Lung (tissue), 9 donors: ENCODE measurements at regions not wholly inside any gene's neighbourhood (a gene's known extent, or its start where the extent isn't known, plus 50 kb on each side); places are given as distances from the start of the nearest gene placed in this dataset.
"Not testable (repeated sequence)": the region's sequence is repeated elsewhere in the genome, so short reads cannot be mapped to it uniquely, and the experiment has no call there.

Experiments
- ATAC-seq: fragments of 200-7000 bp; cut with Tn5 transposase; one replicate; pipeline ENCODE4 v1.9.1; 2020; ENCODE audit warnings: moderate number of reproducible peaks; ENCODE audit not compliant: insufficient read depth, low FRiP score
- DNase-seq, 3 donors: peaks; one replicate each; pipeline ENCODE4 v3.0.0-alpha.2; 2013 to 2017
- H3K27ac ChIP-seq, 2 donors: one replicate each; pipeline ENCODE4 v1.5.1; 2013; ENCODE audit warnings: mild to moderate bottlenecking in 2 of 2, moderate library complexity in 2 of 2, control low read depth in 1 of 2, inconsistent platforms in 1 of 2, low read depth in 1 of 2, low read length in 1 of 2
- H3K27me3 ChIP-seq, 3 donors: one replicate each; pipeline ENCODE4 v1.5.1; 2013; ENCODE audit warnings: low read length in 2 of 3; ENCODE audit not compliant: control insufficient read depth in 3 of 3, insufficient read depth in 3 of 3
- H3K36me3 ChIP-seq, 4 donors: one replicate each; pipeline ENCODE4 v1.5.1; 2013; ENCODE audit warnings: low read length in 4 of 4, mild to moderate bottlenecking in 1 of 4, moderate library complexity in 1 of 4; ENCODE audit not compliant: control insufficient read depth in 4 of 4, insufficient read depth in 4 of 4
- H3K4me1 ChIP-seq, 5 donors: one replicate each; pipeline ENCODE4 v1.5.1; 2013; ENCODE audit warnings: low read length in 5 of 5, mild to moderate bottlenecking in 2 of 5, moderate library complexity in 1 of 5; ENCODE audit not compliant: control insufficient read depth in 5 of 5, insufficient read depth in 5 of 5
- H3K4me3 ChIP-seq: one replicate; pipeline ENCODE4 v1.5.1; 2013; ENCODE audit warnings: mild to moderate bottlenecking, control low read depth, moderate library complexity
- H3K9ac ChIP-seq, 2 donors: one replicate each; pipeline ENCODE4 v1.5.1; 2013; ENCODE audit warnings: low read length in 2 of 2, control low read depth in 1 of 2; ENCODE audit not compliant: insufficient read depth in 1 of 2
- H3K9me3 ChIP-seq, 4 donors: one replicate each; pipeline ENCODE4 v1.5.1; 2013; ENCODE audit warnings: low read length in 3 of 4, mild to moderate bottlenecking in 1 of 4, moderate library complexity in 1 of 4; ENCODE audit not compliant: control insufficient read depth in 4 of 4, insufficient read depth in 3 of 4
- WGBS, 2 donors: extraction: QIAGEN DNeasy Blood & Tissue Kit; methylation state at CpG; one replicate each; pipeline ENCODE4 v1.1.7; 2013; 5-methylcytosine and 5-hydroxymethylcytosine counted together
- donor health status: Bipolar disorder and iron deficiency.
- donor health status: healthy.
- donor health status: DM: yes; HTN: yes; CAD: no.

- H3K36me3 ChIP-seq, H3K4me3 ChIP-seq, H3K9me3 ChIP-seq, H3K9ac ChIP-seq, ATAC-seq, H3K27ac ChIP-seq, H3K27me3 ChIP-seq, DNase-seq: not testable (repeated sequence)
- 88 to 91% methylated on average over 3 of the region's 3 CpGs for WGBS, 2 donors
- H3K4me1 ChIP-seq = peaks cover 0 to 13% (median 0%) of the 10 kb centered on the region in 5 donors
Measured at GRCh38 chr4:4028752-4029151, 198.0 kb downstream of the OTOP1 start.

GRCh38 chr4:4030509-4030908 lies 196.2 kb downstream of the OTOP1 start:
- H3K9ac ChIP-seq, ATAC-seq, DNase-seq, H3K4me3 ChIP-seq, H3K27me3 ChIP-seq, H3K9me3 ChIP-seq, H3K27ac ChIP-seq, H3K36me3 ChIP-seq: not testable (repeated sequence)
- H3K4me1 ChIP-seq = peaks cover 0 to 13% (median 0%) of the 10 kb centered on the region in 5 donors
- 39 to 62% methylated on average over 9 of the region's 9 CpGs for WGBS, 2 donors

DNA sequence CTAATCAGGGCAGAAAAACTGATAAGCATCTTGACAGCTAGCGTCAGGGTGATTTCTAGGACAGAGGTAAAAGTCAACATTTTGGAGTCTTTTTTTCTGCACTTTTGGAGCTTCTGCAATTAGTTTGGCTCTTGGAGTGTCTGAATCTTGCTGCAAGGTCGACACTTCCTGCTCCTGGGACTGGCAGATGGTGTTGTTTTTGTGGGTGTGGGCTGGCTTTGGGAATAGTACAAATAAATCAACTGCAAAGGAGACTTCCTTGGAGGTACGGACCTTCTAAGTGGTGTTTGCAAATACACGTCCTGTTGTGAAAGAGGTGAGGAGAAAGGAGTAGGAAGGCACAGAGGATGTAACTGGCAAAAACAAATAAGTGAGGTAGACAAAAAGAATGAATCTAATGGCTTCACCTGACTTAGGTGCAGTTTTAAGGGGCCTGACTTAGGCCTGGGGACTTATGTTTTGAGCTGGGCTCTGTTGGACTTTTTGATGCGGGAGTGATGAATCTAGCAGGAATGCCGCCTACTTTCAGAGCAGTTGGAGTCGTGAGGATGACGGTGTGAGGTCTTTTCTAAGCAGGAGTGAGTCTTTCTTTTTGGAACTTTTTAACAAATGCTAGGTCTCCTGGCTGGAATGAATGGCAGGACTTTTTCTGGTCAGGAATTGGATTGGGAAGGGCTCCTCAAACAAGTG lies 195.1 kb downstream of the OTOP1 start:
- peaks cover 0 to 13% (median 0%) of the 10 kb centered on the region in 5 donors for H3K4me1 ChIP-seq
- WGBS, 2 donors = 57 to 58% methylated on average over 8 of the region's 8 CpGs
- not testable (repeated sequence) for DNase-seq, H3K36me3 ChIP-seq, H3K9ac ChIP-seq, H3K4me3 ChIP-seq, ATAC-seq, H3K27me3 ChIP-seq, H3K9me3 ChIP-seq, H3K27ac ChIP-seq

GRCh38 chr4:4032364-4032763 lies 194.4 kb downstream of the OTOP1 start:
- peaks cover 0 to 13% (median 0%) of the 10 kb centered on the region in 5 donors for H3K4me1 ChIP-seq
- H3K36me3 ChIP-seq, H3K4me3 ChIP-seq, H3K27me3 ChIP-seq, DNase-seq, H3K9me3 ChIP-seq, H3K27ac ChIP-seq, H3K9ac ChIP-seq, ATAC-seq: not testable (repeated sequence)
- 69 to 81% methylated on average over 9 of the region's 9 CpGs for WGBS, 2 donors

DNA sequence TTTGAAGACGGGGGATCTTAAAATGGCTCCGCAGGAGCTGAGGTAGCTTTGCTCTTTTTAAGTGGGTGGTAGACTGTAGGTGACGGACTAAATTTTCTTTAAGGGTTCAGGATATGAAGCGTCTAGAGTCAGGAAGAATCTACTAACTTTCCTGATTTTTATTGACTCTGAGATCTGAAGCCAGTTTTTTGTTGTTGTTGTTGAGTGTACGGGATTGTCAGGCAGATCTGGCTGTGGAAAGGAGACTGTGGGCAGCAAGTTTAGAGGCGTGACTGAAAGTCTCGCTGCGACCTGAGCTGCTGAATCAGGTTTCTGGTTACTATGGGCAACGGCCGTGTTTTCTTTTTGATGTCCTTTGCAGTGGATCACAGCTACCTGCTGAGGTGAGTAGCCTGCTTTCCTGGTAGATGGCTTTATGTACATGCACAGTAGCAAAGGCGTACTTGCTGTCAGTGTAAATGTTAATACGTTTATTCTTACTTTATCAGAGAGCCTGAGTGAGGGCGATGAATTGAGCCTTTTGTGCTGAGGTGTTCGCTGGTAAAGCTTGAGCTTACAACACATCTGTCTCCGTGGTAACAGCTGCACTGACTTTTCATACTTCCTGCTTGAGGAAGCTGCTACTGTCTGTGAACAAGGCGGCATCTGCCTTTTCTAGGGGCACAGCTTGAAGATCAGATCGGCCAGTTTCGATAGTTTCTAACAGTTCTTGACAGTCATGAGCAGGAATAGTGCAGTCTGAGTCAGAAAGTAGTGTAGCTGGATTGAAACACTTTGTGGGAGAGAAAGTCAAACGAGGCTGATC lies 193.7 kb downstream of the OTOP1 start:
- DNase-seq = peak in 2 of 3 donors; percentile 47 to 48
- H3K9ac ChIP-seq, ATAC-seq, H3K27ac ChIP-seq, H3K4me3 ChIP-seq, H3K27me3 ChIP-seq, H3K9me3 ChIP-seq, H3K36me3 ChIP-seq: not testable (repeated sequence)
- H3K4me1 ChIP-seq = peaks cover 0 to 13% (median 0%) of the 10 kb centered on the region in 5 donors
- 40 to 46% methylated on average over 19 of the region's 19 CpGs for WGBS, 2 donors

DNA sequence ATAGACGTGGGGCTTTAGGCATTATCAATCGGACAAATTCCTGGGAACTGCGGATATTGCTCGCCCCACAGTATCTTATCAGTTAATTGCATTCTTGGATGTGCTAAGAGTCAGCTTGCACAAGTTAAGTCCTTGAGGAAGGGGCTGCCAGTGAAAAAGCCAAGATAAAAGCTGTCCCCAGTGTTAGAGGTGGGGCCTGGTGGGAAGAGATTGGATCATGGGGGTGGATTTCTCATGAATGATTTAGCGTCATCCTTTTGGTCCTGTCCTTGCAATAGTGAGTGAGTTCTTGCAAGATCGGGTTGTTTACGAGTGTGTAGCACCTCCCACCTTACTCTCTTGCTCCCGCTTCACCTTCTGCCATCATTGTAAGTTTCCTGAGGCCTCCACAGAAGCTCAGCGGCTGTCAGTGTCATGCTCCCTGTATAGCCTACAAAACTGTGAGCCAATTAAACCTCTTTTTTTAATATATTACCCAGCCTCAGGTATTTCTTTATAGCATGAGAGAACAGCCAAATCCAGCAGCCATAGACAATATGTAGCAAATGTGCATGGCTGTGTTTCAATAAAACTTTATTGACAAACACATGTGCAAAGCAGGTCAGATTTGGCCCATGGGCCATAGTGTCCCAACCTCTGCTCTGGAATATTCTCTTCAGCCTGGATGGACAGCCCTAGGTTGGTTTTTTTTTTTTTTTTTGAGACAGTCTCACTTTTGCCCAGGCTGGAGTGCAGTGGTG lies 189.2 kb downstream of the OTOP1 start:
- H3K4me1 ChIP-seq, H3K9me3 ChIP-seq, H3K27me3 ChIP-seq, ATAC-seq, H3K9ac ChIP-seq, H3K4me3 ChIP-seq, H3K27ac ChIP-seq, H3K36me3 ChIP-seq, DNase-seq: not testable (repeated sequence)
- WGBS, 2 donors = 61 to 68% methylated on average over 9 of the region's 9 CpGs

- whole genome bisulfite sequencing, 2 donors = 51 to 56% methylated on average over 3 of the region's 3 CpGs
- not testable (repeated sequence) for ATAC-seq, H3K27ac ChIP-seq, H3K4me1 ChIP-seq, H3K9ac ChIP-seq, H3K36me3 ChIP-seq, H3K9me3 ChIP-seq, DNase-seq, H3K4me3 ChIP-seq, H3K27me3 ChIP-seq
Measured at GRCh38 chr4:4045823-4046222, 180.9 kb downstream of the OTOP1 start.

DNA sequence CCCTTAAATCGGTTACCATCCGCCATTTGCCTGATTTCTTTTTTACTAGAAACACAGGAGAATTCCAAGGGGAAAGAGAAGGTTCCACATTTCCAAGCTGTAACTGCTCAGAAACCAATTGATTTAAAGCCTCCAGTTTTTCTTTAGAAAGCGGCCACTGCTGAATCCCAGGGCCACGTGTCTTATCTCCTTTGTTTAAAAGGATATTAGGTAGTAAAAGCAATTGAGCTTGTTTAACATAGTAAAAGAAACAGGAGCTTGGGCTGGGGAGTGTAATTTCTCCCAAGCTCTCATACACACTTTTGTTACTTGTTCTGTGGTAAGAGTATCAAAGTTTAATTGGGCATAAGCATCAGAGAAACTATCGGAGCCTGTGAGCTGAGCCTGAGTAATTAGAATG lies 180.0 kb downstream of the OTOP1 start:
- not testable (repeated sequence) for H3K4me3 ChIP-seq, H3K36me3 ChIP-seq, ATAC-seq, H3K27ac ChIP-seq, H3K9me3 ChIP-seq, H3K4me1 ChIP-seq, H3K9ac ChIP-seq, H3K27me3 ChIP-seq
- peak in 1 of 3 donors; percentile 28 for DNase-seq
- 39% methylated on average over 4 of the region's 5 CpGs for WGBS, 2 donors
